GM12891 (cell line): ENCODE measurements at regions not wholly inside any gene's neighbourhood (a gene's known extent, or its start where the extent isn't known, plus 50 kb on each side); places are given as distances from the start of the nearest gene placed in this dataset.

Experiments used
- POLR2A ChIP-seq: IDR thresholded peaks from 2 replicates; pipeline ENCODE4 v1.6.1; 2011; ENCODE audit warnings: low read depth, low read length, control low read depth
- POLR2AphosphoS5 ChIP-seq: IDR thresholded peaks from 2 replicates; pipeline ENCODE4 v1.6.1; 2011; ENCODE audit warnings: low read depth, low read length, control low read depth
- SPI1 ChIP-seq: IDR thresholded peaks from 2 replicates; pipeline ENCODE4 v1.6.1; 2011; ENCODE audit warnings: low read depth, low read length, control low read depth
- TAF1 ChIP-seq: IDR thresholded peaks from 2 replicates; pipeline ENCODE4 v1.6.1; 2011; ENCODE audit warnings: low read depth, low read length, control low read depth

GRCh38 chr5:68804343-68804742 lies 289.5 kb upstream of the SLC30A5 start:
- TF ChIP-seq POLR2A (no peak), TAF1 (no peak), SPI1 (no peak), POLR2AphosphoS5 (no peak)
